A172 (cell line): ENCODE measurements at regions not wholly inside any gene's neighbourhood (a gene's known extent, or its start where the extent isn't known, plus 50 kb on each side); places are given as distances from the start of the nearest gene placed in this dataset.

Experiments used
- DNase-seq: peaks from one replicate; pipeline ENCODE4 v3.0.0-alpha.2; 2015; ENCODE audit warnings: low spot score

DNA sequence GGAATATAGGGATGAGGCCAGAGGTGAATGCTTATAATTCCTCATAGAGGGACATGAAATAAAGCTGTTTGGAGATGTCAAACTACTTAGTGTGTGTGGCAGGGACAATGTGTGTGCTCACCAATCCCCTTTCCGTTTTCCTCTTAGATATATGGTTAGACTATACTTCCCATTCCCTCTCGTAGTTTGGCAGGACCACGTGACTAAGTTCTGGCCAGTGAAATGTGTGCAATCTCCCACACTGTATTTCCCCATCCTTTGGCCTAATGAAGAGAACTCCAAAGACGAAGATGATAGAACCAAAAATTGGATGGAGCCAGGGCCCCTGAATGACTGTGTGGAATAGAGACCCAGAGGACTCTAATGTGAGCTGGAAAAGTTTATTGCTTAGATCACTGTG, 233.4 kb upstream of the KLF4 start:
- no peak for DNase-seq

DNA sequence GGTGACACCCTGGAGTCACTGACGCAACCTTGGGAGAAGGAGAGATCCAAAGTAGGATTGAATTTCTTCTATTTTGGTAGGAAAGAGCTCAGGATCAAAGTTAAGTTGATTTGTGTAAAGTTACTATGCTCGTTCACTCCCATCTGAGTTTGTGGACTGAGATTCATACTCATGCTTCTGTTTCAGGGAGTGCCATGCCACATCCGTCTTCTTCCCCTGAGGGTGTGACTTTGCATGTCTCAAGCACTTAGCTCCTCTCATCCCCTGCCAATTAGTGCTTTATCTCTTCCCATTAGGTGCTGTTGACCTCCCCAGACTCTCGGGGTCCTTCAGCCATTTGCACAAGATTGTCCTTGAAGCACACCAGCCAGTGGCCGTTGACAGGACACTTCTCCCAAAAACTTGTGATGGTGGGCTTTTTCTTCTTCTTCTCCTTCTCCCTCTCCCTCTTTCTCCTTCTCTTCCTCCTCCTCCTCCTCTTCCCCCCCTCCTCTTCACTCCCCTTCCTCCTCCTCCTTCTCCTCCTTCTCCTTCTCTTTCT, 232.2 kb upstream of the KLF4 start:
- no peak for DNase-seq

- DNase-seq: no peak
Measured at GRCh38 chr9:107720501-107720900, 230.9 kb upstream of the KLF4 start.

DNA sequence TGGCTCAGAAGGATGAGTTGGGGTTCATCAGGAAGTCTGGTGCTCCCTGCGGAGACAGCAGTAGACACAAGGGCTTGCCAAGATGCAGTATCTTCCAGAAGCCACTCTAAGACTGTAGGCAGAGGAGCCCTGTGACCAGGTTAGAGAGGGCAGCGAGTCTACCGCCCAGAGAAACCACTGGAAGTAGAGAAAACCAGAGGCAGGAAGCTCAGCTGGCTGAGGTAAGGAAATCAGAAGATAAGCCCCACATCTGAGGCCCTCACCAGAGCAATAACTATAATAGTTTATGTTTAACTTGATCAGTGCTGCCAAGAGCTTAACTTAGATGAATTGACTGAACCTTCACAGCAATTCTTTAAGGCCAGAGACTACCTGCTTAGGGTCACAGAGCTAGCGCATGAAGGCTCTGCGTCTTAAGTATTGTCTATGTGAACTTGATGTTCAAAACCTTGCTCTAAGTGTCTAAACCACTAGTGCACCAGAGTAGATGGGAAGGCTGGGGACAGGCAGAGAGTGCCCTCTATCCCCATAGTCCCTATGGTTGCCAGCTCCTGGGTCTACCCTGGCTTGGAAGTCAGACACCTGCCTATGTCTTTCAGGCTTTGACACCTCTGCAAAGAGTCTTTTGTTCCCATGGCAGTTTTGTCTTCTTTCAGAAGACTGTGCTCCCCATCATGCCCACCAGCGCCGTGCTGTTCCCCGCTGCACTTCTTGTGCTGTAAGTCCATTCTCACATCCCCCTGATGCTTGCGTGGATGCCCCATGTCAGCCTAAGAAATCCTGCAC, 228.2 kb upstream of the KLF4 start:
- DNase-seq: no peak

DNA sequence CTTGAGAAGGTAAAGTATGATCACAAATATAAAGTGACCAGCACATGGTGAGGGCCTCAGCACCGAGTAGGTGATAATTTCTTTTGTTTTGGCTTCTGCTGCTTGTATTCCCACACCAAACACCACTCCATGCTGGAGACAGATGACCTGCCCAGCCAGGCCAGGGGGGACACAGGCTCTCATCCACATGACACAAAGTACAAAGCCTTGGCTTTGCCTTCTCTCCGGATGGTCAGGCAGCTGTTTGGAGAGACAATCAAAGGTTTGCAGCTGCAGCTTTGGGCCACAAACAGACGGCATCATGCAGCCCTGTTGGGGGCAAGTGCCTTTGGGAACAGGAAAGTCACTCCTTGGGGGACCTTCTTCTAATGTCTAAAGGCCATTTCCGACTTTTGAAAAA, 226.2 kb upstream of the KLF4 start:
- DNase-seq: no peak

- no peak for DNase-seq
Measured at GRCh38 chr9:107713470-107713869, 223.9 kb upstream of the KLF4 start.

GRCh38 chr9:107712390-107712789, 222.8 kb upstream of the KLF4 start:
- peak; percentile 88 for DNase-seq

DNA sequence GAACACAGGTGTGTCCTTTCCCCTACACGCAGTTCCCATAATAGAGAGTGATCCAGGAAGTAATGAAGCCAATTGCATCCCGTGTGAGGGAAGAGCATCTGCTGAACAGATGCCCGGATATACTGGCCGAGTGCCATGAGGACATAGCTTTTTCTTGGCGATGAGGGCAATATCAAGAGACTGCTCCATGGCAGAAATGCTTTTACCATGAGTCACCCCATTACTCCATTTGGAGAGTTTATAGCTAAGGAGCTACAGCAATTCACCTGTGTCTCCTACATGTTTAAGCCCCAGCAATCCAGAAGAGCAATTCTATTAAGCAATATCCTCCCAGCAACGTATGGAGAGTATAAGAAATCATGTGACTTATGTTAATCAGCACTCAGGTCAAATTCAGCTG, 222.0 kb upstream of the KLF4 start:
- peak; percentile 95 for DNase-seq

- DNase-seq: no peak
Measured at GRCh38 chr9:107710953-107711352, 221.4 kb upstream of the KLF4 start.

DNA sequence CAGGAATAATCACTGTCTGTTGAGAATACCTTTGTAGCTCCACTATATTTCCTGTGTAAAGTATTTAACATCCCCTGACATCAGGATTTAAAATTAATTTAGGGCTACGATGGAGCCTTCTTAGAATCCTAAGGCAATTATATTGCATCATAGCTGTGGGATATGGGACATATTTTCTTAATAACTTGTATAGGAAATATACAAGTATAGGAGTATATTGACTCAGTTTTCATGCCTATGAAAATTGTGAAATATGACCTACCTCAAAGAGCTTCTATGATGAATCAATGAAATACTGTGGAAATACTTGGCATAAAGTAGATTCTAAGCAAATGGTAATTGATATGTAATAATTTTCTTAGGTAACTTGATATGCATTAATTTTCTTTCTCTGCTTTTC, 221.0 kb upstream of the KLF4 start:
- no peak for DNase-seq

DNA sequence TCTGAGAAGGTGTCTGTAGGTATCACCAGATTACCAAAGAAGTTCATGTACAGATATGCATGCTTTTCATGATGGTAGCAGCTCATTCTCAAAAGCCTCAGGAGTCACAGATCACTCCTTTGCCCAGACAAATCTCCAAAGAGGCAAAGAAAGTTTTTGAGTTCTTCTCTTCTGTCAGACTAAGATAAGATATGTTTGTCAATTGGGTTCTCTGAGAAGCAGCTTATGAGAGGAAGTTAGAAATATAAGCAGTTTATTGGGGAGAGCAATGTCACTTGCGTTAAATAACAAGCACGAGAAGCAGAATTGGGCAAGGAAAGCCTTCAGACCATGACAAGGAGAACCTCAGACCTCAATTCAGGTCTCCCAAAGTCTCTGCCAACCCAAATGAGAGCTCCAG, 219.2 kb upstream of the KLF4 start:
- DNase-seq: no peak

DNA sequence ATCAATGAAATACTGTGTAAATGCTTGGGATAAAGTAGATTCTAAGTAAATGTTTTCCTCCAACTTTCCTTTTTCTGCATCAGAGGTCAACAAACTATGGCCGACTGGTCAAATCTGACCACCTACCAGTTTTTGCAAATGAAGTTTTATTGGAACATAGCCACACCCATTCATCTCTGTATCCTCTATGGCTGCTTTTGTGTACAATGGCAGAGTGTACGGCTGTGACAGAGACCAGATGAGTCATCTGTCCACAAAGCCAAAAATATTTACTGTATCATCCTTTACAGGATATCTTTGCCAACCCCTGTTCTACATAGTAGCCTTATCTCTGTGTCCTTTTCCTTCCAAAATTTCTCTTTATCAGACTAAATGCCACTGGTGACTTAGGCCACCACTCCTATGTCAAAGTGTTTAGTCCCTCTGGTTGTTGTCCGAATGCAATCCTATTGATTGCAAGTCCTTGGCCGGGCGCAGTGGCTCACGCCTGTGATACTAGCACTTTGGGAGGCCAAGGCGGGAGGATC, 218.4 kb upstream of the KLF4 start:
- peak; percentile 88 for DNase-seq

DNA sequence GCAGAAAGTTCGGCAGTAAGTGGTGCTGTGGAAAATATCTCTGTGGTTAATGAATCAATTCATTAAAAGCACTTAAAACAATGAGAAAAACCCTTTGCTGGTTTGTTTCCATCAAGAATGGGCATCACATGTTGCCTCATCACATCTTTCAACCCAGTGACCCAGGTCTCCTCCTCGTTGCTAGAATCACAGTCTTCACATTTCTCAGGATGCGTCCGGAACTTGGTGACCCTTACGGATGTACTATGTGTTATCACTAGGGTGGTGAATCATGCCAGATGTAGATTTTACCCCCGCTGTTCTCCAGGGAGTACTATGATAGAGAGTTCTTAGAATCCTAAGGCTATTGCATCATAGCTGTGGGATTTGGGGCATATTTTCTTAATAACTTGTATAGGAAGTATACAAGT, 217.9 kb upstream of the KLF4 start:
- DNase-seq: peak; percentile 95

GRCh38 chr9:107706701-107707427, 217.3 kb upstream of the KLF4 start:
- DNase-seq: peak; percentile 15

- DNase-seq: no peak
Measured at GRCh38 chr9:107705521-107705920, 216.0 kb upstream of the KLF4 start.

GRCh38 chr9:107704774-107705173, 215.2 kb upstream of the KLF4 start:
- no peak for DNase-seq

DNA sequence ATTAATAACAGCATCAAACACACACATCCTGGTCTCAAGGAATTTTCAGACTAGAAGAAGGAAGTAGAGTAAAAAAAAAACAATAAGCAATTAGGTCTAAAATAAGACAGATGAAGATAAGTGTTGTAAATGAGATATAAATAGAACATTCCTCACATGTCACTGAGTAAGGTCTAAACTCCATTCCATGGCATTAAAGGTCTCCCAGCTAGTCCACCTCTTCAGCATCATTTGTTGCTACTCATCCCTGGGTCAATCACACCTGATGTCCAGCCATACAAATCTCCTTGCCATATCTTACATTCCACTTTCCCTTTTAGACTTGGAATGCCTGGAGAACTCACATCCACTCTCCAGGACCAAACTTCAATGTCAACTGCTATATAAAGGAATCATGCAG, 214.1 kb upstream of the KLF4 start:
- DNase-seq: peak; percentile 11

DNA sequence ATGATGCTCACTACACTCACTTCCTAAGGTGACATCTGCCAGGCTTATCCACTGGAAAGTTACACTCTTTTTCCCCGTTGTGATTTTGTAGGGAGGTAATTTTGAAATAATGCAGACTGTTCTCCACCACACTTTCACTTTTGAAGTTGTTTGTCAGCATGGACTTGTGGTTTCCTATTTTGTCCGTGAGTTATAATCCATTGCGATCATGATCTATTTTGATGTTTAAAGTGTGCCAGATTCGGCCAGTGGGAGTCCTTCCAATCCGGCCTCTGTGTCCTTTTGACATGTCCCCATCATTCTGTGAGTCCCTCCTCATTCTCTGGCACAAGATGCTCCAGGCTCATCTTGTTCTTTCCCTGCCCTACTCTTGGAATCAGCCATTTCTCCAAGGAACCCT, 211.3 kb upstream of the KLF4 start:
- DNase-seq: no peak

GRCh38 chr9:107699231-107699630, 209.7 kb upstream of the KLF4 start:
- DNase-seq: no peak

DNA sequence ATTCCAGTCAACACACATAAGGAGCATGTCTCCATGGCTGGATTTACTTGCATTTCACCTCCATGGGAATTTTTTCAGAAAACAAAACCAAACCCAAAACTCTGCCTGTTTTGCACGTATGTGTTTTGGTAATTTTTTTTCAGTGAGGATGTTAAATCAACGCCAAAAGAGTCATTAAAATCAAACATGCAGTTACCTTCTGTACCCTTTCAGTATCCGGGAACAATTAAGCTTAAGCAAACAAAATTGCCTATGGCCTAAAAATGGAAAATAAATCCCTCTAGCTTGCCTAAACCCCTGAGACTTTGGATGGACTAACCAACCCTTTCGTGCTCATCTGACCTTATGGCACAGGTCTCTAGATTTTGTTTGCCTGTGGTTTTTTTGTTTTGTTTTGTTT, 209.2 kb upstream of the KLF4 start:
- DNase-seq: no peak

- DNase-seq: no peak
Measured at GRCh38 chr9:107696302-107696701, 206.7 kb upstream of the KLF4 start.

GRCh38 chr9:107694390-107694789, 204.8 kb upstream of the KLF4 start:
- DNase-seq: no peak
